ENCODE measurements at regions not wholly inside any gene's neighbourhood (a gene's known extent, or its start where the extent isn't known, plus 50 kb on each side); places are given as distances from the start of the nearest gene placed in this dataset.

DNA sequence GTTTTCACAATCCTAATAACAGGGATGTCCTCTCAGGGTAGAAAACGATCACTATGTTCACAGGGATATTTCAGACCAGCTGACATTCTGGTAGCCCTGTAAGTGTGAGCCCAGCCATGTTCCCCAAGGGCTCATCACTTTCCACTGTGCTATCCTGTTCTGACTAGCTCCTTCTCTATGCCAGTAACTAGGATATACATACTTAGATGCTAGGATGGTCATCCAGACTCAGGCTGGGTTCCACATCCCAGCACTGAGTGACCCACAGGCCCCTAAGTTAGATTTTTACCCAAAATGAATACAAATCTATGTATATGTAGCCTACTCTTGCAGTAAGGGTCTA is 83.0 kb downstream of the CD164 start (continued):
- TF ChIP-seq CHD7 (IDR thresholded peaks at IDR 0.05; ENCODE audit: insufficient replicate concordance, low read length) (no peak), BRCA1 (IDR thresholded peaks at IDR 0.05; ENCODE audit: low read depth, low read length) (no peak)
